ENCODE measurements at regions not wholly inside any gene's neighbourhood (a gene's known extent, or its start where the extent isn't known, plus 50 kb on each side); places are given as distances from the start of the nearest gene placed in this dataset.
A peak's percentile ranks its signal among the peaks of the same experiment; 100 is the strongest.

- no peak for DNase-seq (ENCODE audit: low read depth, low spot score)
- Histone ChIP-seq H3K79me2 (ENCODE audit: insufficient read depth, low read length) (no peaks in the 10 kb centered on the region), H3K4me2 (ENCODE audit: low read length) (no peak overlapping the region), H3K36me3 (ENCODE audit: control insufficient read depth in 1 of 2, insufficient read depth in 2 of 2, low read length in 2 of 2) (no peaks in the 10 kb centered on the region), H3K27me3 (ENCODE audit: insufficient read depth, low read length) (no peaks in the 10 kb centered on the region), H3K4me3 (replicated peaks in 1 of 2; ENCODE audit: low read depth in 1 of 2, low read length in 2 of 2) (no peak overlapping the region), H3K9me2 (ENCODE audit: insufficient read depth) (no peaks in the 10 kb centered on the region), H3K4me1 (ENCODE audit: control insufficient read depth in 1 of 2, insufficient read depth in 2 of 2, low read length in 2 of 2) (no peaks in the 10 kb centered on the region), H4K20me1 (ENCODE audit: insufficient read depth) (no peaks in the 10 kb centered on the region), H3K9me3 (ENCODE audit: control insufficient read depth in 1 of 2, insufficient read depth in 1 of 2, low read depth in 1 of 2, low read length in 2 of 2) (no peaks in the 10 kb centered on the region), H3K9ac (ENCODE audit: low read length) (no peak overlapping the region), H3K27ac (ENCODE audit: low read depth, low read length) (no peak overlapping the region), H2AFZ (ENCODE audit: low read depth, low read length, poor library complexity, severe bottlenecking) (no peak overlapping the region)
- TF ChIP-seq, protein P1, sequence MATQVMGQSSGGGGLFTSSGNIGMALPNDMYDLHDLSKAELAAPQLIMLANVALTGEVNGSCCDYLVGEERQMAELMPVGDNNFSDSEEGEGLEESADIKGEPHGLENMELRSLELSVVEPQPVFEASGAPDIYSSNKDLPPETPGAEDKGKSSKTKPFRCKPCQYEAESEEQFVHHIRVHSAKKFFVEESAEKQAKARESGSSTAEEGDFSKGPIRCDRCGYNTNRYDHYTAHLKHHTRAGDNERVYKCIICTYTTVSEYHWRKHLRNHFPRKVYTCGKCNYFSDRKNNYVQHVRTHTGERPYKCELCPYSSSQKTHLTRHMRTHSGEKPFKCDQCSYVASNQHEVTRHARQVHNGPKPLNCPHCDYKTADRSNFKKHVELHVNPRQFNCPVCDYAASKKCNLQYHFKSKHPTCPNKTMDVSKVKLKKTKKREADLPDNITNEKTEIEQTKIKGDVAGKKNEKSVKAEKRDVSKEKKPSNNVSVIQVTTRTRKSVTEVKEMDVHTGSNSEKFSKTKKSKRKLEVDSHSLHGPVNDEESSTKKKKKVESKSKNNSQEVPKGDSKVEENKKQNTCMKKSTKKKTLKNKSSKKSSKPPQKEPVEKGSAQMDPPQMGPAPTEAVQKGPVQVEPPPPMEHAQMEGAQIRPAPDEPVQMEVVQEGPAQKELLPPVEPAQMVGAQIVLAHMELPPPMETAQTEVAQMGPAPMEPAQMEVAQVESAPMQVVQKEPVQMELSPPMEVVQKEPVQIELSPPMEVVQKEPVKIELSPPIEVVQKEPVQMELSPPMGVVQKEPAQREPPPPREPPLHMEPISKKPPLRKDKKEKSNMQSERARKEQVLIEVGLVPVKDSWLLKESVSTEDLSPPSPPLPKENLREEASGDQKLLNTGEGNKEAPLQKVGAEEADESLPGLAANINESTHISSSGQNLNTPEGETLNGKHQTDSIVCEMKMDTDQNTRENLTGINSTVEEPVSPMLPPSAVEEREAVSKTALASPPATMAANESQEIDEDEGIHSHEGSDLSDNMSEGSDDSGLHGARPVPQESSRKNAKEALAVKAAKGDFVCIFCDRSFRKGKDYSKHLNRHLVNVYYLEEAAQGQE (IDR thresholded peaks at IDR 0.05; ENCODE audit: low read depth), result no peak
- TF ChIP-seq EZH2phosphoT487 (IDR thresholded peaks at IDR 0.05; ENCODE audit: borderline replicate concordance) (no peak), TCF7L2 (IDR thresholded peaks at IDR 0.05; ENCODE audit: borderline replicate concordance, extremely low read depth, insufficient read depth, insufficient read length) (no peak), YY1 (IDR thresholded peaks at IDR 0.05; ENCODE audit: extremely low read depth, insufficient replicate concordance, low read depth, low read length) (no peak), SP1 (IDR thresholded peaks at IDR 0.05; ENCODE audit: low read depth) (no peak), ZFX (IDR thresholded peaks at IDR 0.05) (no peak), CBX3 (IDR thresholded peaks at IDR 0.05; ENCODE audit: low read depth) (no peak)
- TF ChIP-seq, protein P2, sequence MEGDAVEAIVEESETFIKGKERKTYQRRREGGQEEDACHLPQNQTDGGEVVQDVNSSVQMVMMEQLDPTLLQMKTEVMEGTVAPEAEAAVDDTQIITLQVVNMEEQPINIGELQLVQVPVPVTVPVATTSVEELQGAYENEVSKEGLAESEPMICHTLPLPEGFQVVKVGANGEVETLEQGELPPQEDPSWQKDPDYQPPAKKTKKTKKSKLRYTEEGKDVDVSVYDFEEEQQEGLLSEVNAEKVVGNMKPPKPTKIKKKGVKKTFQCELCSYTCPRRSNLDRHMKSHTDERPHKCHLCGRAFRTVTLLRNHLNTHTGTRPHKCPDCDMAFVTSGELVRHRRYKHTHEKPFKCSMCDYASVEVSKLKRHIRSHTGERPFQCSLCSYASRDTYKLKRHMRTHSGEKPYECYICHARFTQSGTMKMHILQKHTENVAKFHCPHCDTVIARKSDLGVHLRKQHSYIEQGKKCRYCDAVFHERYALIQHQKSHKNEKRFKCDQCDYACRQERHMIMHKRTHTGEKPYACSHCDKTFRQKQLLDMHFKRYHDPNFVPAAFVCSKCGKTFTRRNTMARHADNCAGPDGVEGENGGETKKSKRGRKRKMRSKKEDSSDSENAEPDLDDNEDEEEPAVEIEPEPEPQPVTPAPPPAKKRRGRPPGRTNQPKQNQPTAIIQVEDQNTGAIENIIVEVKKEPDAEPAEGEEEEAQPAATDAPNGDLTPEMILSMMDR (IDR thresholded peaks at IDR 0.05 in 2 of 3, conservative IDR thresholded peaks at IDR 0.05 in 1 of 3; ENCODE audit: borderline replicate concordance in 1 of 3, insufficient read depth in 1 of 3, low read depth in 2 of 3, low read length in 2 of 3), result no peak
- ATAC-seq, result peak; percentile 63; the same call in 1 of the 2 replicates
- CTCF ChIA-PET, result no interaction called here
- POLR2A ChIA-PET, result no interaction called here
- RAD21 ChIA-PET (ENCODE audit: low non-redundant PET in 1 of 2, low total read pairs in 2 of 2, uncharacterized antibody in 2 of 2, unreplicated experiment in 2 of 2), result no interaction called here
- no TSS peak for BruUV-seq (replicated peaks)
- intact Hi-C loops (cut with micrococcal nuclease), result no loop called here
These were observed 67.3 kb upstream of the E2F3 start for GRCh38 chr6:20334334-20334733.
